ENCODE measurements at regions not wholly inside any gene's neighbourhood (a gene's known extent, or its start where the extent isn't known, plus 50 kb on each side); places are given as distances from the start of the nearest gene placed in this dataset.
"Not testable (repeated sequence)": the region's sequence is repeated elsewhere in the genome, so short reads cannot be mapped to it uniquely, and the experiment has no call there.

DNA sequence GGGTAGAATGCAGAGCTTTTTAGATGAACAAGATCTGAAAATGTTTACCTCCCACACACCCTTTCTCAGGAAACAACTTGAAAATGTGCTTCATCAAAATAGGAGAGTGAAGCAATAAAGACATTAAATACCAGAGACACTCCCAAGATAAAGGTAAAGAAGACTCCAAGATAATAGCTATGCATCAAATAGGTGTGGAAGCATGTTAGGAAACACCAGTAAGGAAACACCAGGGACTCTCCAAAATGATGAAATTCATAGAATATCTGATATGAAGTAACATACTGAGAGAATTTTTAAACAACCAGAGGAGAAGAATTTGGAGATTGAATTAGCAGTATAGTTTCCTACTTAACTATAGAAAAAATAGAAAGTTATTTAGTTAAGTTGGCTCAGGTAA lies 57.0 kb downstream of the OR10A6 start:
- TF ChIP-seq, protein P1, sequence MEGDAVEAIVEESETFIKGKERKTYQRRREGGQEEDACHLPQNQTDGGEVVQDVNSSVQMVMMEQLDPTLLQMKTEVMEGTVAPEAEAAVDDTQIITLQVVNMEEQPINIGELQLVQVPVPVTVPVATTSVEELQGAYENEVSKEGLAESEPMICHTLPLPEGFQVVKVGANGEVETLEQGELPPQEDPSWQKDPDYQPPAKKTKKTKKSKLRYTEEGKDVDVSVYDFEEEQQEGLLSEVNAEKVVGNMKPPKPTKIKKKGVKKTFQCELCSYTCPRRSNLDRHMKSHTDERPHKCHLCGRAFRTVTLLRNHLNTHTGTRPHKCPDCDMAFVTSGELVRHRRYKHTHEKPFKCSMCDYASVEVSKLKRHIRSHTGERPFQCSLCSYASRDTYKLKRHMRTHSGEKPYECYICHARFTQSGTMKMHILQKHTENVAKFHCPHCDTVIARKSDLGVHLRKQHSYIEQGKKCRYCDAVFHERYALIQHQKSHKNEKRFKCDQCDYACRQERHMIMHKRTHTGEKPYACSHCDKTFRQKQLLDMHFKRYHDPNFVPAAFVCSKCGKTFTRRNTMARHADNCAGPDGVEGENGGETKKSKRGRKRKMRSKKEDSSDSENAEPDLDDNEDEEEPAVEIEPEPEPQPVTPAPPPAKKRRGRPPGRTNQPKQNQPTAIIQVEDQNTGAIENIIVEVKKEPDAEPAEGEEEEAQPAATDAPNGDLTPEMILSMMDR (IDR thresholded peaks at IDR 0.05; ENCODE audit: insufficient read depth, low read length, missing control alignments), result no peak
- ChIA-PET POLR2A (no interaction called here), CTCF (interaction anchor here (1.2 kb wide), 2 partner anchors 18 to 225 kb away, joined by 3 to 4 read pairs; no protein-coding TSS in a partner anchor)
- no peak overlapping the region for H3K4me3 ChIP-seq (ENCODE audit: low read depth, low read length)
- no peak for DNase-seq (ENCODE audit: low read depth, low spot score)

DNA sequence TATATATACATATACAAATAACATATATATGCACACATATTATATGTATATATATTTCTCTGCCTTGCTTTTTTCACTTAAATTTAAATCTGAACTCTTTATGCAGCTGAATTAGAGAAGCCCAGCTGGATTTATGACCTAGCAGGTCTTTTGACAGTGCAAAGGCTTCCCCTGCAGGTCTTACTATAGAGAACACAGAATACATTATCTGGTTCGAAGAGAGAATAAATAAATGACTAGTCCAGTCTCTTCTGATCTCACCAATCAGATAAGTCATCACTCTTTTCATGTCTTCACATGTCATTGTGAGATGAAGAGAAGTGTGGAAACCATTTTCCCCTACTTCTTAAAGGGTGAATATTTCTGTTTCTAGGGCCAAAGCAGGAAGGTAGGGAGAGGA lies 58.2 kb downstream of the OR10A6 start:
- ChIA-PET POLR2A (no interaction called here), CTCF (interaction anchor here (1.2 kb wide), 1 partner anchor 226 kb away, joined by 3 read pairs; no protein-coding TSS in a partner anchor)
- H3K4me3 ChIP-seq (ENCODE audit: low read depth, low read length), result no peak overlapping the region
- DNase-seq (ENCODE audit: low read depth, low spot score), result no peak
- TF ChIP-seq, protein P1 (IDR thresholded peaks at IDR 0.05; ENCODE audit: insufficient read depth, low read length, missing control alignments), result no peak

DNA sequence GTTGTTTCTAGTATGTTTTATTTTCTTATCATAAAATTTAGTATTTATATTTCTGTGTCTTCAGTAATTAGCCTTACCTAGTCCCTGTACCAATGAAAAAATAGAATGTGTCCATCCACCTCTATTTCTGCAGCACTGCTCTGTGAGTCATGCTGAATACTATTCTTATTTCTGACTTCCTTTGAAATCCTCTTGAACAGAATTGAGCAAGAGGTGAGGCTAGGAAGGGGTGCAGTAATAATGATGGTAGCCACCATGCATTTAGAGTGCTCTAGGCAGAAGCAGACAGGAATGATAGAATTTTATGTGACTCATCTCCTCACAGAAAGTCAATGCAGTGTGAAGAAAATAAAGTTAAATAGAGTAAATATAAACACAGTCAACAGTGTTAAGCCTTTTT lies 60.0 kb downstream of the OR10A6 start:
- TF ChIP-seq, protein P1 (IDR thresholded peaks at IDR 0.05; ENCODE audit: insufficient read depth, low read length, missing control alignments), result no peak
- no peak overlapping the region for H3K4me3 ChIP-seq (ENCODE audit: low read depth, low read length)
- CTCF ChIA-PET, result interaction anchor here (1.3 kb wide), 1 partner anchor 116 kb away, joined by 3 read pairs; the partner anchor contains the start of gene EIF3F
- POLR2A ChIA-PET, result no interaction called here
- DNase-seq (ENCODE audit: low read depth, low spot score), result no peak

DNA sequence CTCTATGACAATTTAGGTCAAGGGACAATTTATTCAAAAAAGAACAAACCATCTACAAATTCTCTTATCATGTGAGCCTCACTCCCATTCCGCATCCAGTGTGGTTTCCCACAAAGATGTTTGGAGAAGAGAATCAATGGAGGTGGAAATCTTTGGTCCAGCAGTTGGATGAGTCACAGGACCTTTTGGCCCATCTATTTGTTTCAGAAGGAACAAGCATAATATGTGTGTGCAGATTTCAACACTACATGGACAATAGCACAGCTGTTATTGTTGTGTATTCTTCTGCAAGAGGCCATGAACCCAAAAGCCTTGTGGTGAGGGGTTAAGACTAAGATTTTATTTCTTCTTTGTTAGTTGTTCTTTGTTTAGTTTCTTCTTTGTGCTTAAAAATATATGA lies 61.6 kb downstream of the OR10A6 start:
- ChIA-PET CTCF (no interaction called here), POLR2A (no interaction called here)
- no peak overlapping the region for H3K4me3 ChIP-seq (ENCODE audit: low read depth, low read length)
- no peak for DNase-seq (ENCODE audit: low read depth, low spot score)
- TF ChIP-seq, protein P1 (IDR thresholded peaks at IDR 0.05; ENCODE audit: insufficient read depth, low read length, missing control alignments), result no peak

DNA sequence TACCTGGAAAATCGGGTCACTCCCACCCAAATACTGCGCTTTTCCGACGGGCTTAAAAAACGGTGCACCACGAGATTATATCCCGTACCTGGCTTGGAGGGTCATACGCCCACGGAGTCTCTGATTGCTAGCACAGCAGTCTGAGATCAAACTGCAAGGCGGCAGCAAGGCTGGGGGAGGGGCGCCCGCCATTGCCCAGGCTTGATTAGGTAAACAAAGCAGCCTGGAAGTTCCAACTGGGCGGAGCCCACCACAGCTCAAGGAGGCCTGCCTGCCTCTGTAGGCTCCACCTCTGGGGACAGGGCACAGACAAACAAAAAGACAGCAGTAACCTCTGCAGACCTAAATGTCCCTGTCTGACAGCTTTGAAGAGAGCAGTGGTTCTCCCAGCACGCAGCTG lies 64.5 kb upstream of the OR5P2 start:
- DNase-seq (ENCODE audit: low read depth, low spot score); H3K4me3 ChIP-seq (ENCODE audit: low read depth, low read length); CTCF ChIA-PET; POLR2A ChIA-PET: not testable (repeated sequence)

DNA sequence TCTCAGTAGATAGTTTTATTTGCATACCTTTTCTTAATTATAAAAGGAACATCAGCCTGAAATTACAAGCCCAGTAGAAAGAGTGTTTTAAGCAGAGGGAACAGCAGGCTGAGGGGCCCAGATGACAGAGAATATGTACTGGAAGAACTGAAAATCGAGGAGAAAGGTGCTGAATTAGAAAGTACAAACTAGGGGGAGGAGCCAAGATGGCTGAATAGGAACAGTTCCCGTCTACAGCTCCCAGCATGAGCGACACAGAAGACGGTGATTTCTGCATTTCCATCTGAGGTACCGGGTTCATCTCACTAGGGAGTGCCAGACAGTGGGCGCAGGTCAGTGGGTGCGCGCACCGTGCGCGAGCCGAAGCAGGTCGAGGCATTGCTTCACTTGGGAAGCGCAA lies 64.1 kb upstream of the OR5P2 start:
- CTCF ChIA-PET; H3K4me3 ChIP-seq (ENCODE audit: low read depth, low read length); POLR2A ChIA-PET; DNase-seq (ENCODE audit: low read depth, low spot score): not testable (repeated sequence)

DNA sequence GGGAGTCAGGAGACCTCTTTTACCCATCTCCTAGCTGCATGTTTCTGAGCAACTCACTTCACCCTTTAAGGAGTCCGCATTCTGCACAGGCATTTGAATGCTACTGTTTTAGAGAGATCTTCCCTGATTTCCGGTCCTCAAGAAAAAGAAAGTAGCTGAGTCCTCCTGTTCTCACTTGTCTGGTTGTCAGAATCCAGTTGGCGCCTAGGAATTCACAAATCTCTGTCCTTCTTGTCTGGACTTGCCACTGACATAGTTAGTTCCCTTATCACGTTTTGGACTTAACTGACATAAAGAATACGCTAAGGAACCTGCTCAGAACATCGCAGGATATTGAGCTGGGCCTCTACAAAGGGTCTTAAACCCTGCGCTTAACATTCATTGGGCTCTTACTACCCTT lies 61.3 kb upstream of the OR5P2 start:
- POLR2A ChIA-PET, result no interaction called here
- CTCF ChIA-PET, result no interaction called here
- H3K4me3 ChIP-seq (ENCODE audit: low read depth, low read length), result no peak overlapping the region
- TF ChIP-seq, protein P1 (IDR thresholded peaks at IDR 0.05; ENCODE audit: insufficient read depth, low read length, missing control alignments), result no peak
- no peak for DNase-seq (ENCODE audit: low read depth, low spot score)

All from AG04449 (cell line).